Liver (tissue), 8 donors: ENCODE measurements at regions not wholly inside any gene's neighbourhood (a gene's known extent, or its start where the extent isn't known, plus 50 kb on each side); places are given as distances from the start of the nearest gene placed in this dataset.

Experiments
- DNase-seq: peaks from one replicate; pipeline ENCODE4 v3.0.0-alpha.2; 2017; ENCODE audit warnings: low spot score
- H3K27ac ChIP-seq, 2 donors: one replicate each; pipeline ENCODE4 v1.7.0; 2013; ENCODE audit warnings: inconsistent platforms in 2 of 2, low read length in 2 of 2, control low read depth in 1 of 2, low read depth in 1 of 2, mild to moderate bottlenecking in 1 of 2
- H3K27me3 ChIP-seq, 4 donors: one replicate each; pipeline versions ENCODE4 v1.6.1 to v1.7.0; 2013; ENCODE audit warnings: low read length in 3 of 4, inconsistent platforms in 1 of 4, mild to moderate bottlenecking in 1 of 4, moderate library complexity in 1 of 4; ENCODE audit not compliant: control insufficient read depth in 4 of 4, insufficient read depth in 4 of 4
- H3K36me3 ChIP-seq, 4 donors: one replicate each; pipeline versions ENCODE4 v1.6.1 to v1.7.0; 2013; ENCODE audit warnings: low read length in 3 of 4, mild to moderate bottlenecking in 3 of 4, low read depth in 1 of 4, moderate library complexity in 1 of 4; ENCODE audit not compliant: control insufficient read depth in 4 of 4, insufficient read depth in 3 of 4
- H3K4me1 ChIP-seq, 4 donors: one replicate each; pipeline versions ENCODE4 v1.6.1 to v1.7.0; 2013; ENCODE audit warnings: low read length in 3 of 4, mild to moderate bottlenecking in 3 of 4, moderate library complexity in 1 of 4; ENCODE audit not compliant: control insufficient read depth in 4 of 4, insufficient read depth in 4 of 4
- H3K4me3 ChIP-seq, 3 donors: one replicate each; pipeline versions ENCODE4 v1.6.1 to v1.7.0; 2013; ENCODE audit warnings: low read length in 3 of 3, control low read depth in 1 of 3, low read depth in 1 of 3, mild to moderate bottlenecking in 1 of 3
- H3K9ac ChIP-seq, 2 donors: one replicate each; pipeline ENCODE4 v1.7.0; 2013; ENCODE audit warnings: low read length in 2 of 2, mild to moderate bottlenecking in 2 of 2, moderate library complexity in 2 of 2, control low read depth in 1 of 2, low read depth in 1 of 2
- H3K9me3 ChIP-seq, 4 donors: one replicate each; pipeline versions ENCODE4 v1.6.1 to v1.7.0; 2013; ENCODE audit warnings: low read length in 3 of 4; ENCODE audit not compliant: control insufficient read depth in 4 of 4
- FOXA1 ChIP-seq: IDR thresholded peaks from 2 replicates; pipeline ENCODE4 v1.6.1; 2016; ENCODE audit warnings: antibody characterized with exemption
- FOXA2 ChIP-seq: IDR thresholded peaks from 2 replicates; pipeline ENCODE4 v1.6.1; 2016; ENCODE audit warnings: antibody characterized with exemption
- GABPA ChIP-seq, 2 donors: IDR thresholded peaks in 1 of 2; conservative IDR thresholded peaks in 1 of 2; 2 replicates each; pipeline ENCODE4 v1.6.1; 2016; ENCODE audit warnings: antibody characterized with exemption in 2 of 2, mild to moderate bottlenecking in 1 of 2, moderate library complexity in 1 of 2
- HNF4A ChIP-seq, 2 donors: conservative IDR thresholded peaks; 2 replicates each; pipeline ENCODE4 v1.6.1; 2016; ENCODE audit warnings: antibody characterized with exemption in 2 of 2, mild to moderate bottlenecking in 2 of 2
- HNF4G ChIP-seq: IDR thresholded peaks from 2 replicates; pipeline ENCODE4 v1.6.1; 2016; ENCODE audit warnings: antibody characterized with exemption
- JUND ChIP-seq, 2 donors: IDR thresholded peaks; 2 replicates each; pipeline ENCODE4 v1.6.1; 2016; ENCODE audit warnings: antibody characterized with exemption in 2 of 2
- NR2F2 ChIP-seq: IDR thresholded peaks from 2 replicates; pipeline ENCODE4 v1.6.1; 2016; ENCODE audit warnings: antibody characterized with exemption
- RAD21 ChIP-seq, 2 donors: IDR thresholded peaks; 2 replicates each; pipeline ENCODE4 v1.6.1; 2016; ENCODE audit warnings: antibody characterized with exemption in 2 of 2, mild to moderate bottlenecking in 2 of 2
- TAF1 ChIP-seq: conservative IDR thresholded peaks from 2 replicates; pipeline ENCODE4 v1.6.1; 2016; ENCODE audit warnings: antibody characterized with exemption, mild to moderate bottlenecking
- YY1 ChIP-seq: IDR thresholded peaks from 2 replicates; pipeline ENCODE4 v1.6.1; 2016; ENCODE audit warnings: antibody characterized with exemption, mild to moderate bottlenecking
- WGBS: extraction: QIAGEN DNeasy Blood & Tissue Kit; methylation state at CpG from one replicate; pipeline ENCODE4 v1.1.7; 2013; 5-methylcytosine and 5-hydroxymethylcytosine counted together
- TF ChIP-seq, protein P1 (sequence below): IDR thresholded peaks from 2 replicates; pipeline ENCODE4 v1.6.1; 2016; ENCODE audit warnings: antibody characterized with exemption, mild to moderate bottlenecking
- TF ChIP-seq, protein P2 (sequence below): IDR thresholded peaks from 2 replicates; pipeline ENCODE4 v1.6.1; 2016; ENCODE audit warnings: antibody characterized with exemption
- TF ChIP-seq, protein P3 (sequence below): fragments of 150-350 bp; IDR thresholded peaks from 2 replicates; pipeline ENCODE4 v1.5.1; 2017; ENCODE audit warnings: improper control_type of control experiment, low read depth, low read length; ENCODE audit not compliant: missing input control
- donor health status: healthy.
- donor health status: healthy.
- donor health status: healthy.
- donor health status: healthy.
- donor health status: healthy.

DNA sequence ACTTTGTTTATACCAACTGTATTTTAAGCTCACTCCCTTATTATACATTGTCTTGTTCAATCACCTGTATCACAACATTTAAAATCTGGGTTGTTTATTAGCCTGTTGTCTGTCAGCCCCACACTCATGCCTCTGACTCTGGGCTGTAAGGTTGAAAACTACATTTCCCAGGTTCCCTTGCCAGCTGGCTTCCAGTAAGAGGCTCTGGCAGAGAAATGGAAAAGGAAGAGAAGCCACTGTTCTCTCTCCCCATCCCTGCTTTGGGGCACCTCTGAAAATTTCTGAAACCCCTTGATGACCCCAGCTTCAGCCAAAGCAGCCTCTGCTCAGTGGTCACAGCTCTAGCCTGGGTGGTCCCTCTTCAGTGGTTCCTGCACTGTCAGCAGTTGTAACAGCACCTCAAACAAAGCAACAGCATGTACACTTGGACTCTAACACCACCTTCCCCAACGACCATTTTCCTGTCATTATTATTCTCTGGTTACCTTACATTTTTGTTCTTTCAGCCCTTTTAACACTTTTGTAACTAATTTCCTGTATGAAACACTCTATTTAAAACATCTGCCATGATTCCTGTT is 108.9 kb upstream of the LGALSL start:
- H3K36me3 ChIP-seq = no peaks in the 10 kb centered on the region
- H3K27ac ChIP-seq = no peak overlapping the region
- no peaks in the 10 kb centered on the region for H3K27me3 ChIP-seq
- H3K4me3 ChIP-seq = no peak overlapping the region
- 15% methylated on average over 1 of the region's 1 CpG for WGBS
- TF ChIP-seq HNF4A (conservative IDR thresholded peaks at IDR 0.05) = no peak
- TF ChIP-seq TAF1 = no peak
- no peak for TF ChIP-seq FOXA1
- TF ChIP-seq, protein P1, sequence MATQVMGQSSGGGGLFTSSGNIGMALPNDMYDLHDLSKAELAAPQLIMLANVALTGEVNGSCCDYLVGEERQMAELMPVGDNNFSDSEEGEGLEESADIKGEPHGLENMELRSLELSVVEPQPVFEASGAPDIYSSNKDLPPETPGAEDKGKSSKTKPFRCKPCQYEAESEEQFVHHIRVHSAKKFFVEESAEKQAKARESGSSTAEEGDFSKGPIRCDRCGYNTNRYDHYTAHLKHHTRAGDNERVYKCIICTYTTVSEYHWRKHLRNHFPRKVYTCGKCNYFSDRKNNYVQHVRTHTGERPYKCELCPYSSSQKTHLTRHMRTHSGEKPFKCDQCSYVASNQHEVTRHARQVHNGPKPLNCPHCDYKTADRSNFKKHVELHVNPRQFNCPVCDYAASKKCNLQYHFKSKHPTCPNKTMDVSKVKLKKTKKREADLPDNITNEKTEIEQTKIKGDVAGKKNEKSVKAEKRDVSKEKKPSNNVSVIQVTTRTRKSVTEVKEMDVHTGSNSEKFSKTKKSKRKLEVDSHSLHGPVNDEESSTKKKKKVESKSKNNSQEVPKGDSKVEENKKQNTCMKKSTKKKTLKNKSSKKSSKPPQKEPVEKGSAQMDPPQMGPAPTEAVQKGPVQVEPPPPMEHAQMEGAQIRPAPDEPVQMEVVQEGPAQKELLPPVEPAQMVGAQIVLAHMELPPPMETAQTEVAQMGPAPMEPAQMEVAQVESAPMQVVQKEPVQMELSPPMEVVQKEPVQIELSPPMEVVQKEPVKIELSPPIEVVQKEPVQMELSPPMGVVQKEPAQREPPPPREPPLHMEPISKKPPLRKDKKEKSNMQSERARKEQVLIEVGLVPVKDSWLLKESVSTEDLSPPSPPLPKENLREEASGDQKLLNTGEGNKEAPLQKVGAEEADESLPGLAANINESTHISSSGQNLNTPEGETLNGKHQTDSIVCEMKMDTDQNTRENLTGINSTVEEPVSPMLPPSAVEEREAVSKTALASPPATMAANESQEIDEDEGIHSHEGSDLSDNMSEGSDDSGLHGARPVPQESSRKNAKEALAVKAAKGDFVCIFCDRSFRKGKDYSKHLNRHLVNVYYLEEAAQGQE = no peak
- TF ChIP-seq, protein P2, sequence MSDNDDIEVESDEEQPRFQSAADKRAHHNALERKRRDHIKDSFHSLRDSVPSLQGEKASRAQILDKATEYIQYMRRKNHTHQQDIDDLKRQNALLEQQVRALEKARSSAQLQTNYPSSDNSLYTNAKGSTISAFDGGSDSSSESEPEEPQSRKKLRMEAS = no peak
- no peak for TF ChIP-seq HNF4G
- TF ChIP-seq FOXA2 = no peak
- TF ChIP-seq, protein P3, sequence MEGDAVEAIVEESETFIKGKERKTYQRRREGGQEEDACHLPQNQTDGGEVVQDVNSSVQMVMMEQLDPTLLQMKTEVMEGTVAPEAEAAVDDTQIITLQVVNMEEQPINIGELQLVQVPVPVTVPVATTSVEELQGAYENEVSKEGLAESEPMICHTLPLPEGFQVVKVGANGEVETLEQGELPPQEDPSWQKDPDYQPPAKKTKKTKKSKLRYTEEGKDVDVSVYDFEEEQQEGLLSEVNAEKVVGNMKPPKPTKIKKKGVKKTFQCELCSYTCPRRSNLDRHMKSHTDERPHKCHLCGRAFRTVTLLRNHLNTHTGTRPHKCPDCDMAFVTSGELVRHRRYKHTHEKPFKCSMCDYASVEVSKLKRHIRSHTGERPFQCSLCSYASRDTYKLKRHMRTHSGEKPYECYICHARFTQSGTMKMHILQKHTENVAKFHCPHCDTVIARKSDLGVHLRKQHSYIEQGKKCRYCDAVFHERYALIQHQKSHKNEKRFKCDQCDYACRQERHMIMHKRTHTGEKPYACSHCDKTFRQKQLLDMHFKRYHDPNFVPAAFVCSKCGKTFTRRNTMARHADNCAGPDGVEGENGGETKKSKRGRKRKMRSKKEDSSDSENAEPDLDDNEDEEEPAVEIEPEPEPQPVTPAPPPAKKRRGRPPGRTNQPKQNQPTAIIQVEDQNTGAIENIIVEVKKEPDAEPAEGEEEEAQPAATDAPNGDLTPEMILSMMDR = no peak
- no peak for TF ChIP-seq RAD21 (IDR thresholded peaks at IDR 0.05)
- no peak for TF ChIP-seq JUND (IDR thresholded peaks at IDR 0.05)
- no peak for TF ChIP-seq YY1
- no peak overlapping the region for H3K9ac ChIP-seq
- no peaks in the 10 kb centered on the region for H3K4me1 ChIP-seq
- no peak for DNase-seq
- no peaks in the 10 kb centered on the region for H3K9me3 ChIP-seq

DNA sequence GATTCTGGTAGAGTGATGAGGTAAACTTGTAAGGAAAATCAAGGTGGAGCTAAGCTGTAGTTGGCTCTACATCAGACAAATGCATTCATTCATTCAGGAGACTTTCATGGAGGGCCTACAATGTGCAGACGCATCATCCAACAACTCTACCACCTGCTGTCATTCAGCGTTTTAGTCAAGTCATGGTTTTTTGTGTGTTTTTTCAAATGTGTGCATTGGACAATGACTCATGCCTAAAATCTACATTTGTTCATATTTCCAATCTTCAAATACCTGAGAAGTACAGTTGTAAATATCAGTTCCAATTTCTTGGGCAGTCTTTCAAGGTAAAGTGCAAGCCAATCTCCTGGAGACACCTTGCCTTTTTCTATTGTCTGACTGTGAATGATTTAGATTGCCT is 108.0 kb upstream of the LGALSL start:
- TF ChIP-seq NR2F2 (no peak), RAD21 (IDR thresholded peaks at IDR 0.05) (no peak), GABPA (IDR thresholded peaks at IDR 0.05 in 1 of 2, conservative IDR thresholded peaks at IDR 0.05 in 1 of 2) (no peak)
- H3K36me3 ChIP-seq = no peaks in the 10 kb centered on the region
- H3K27me3 ChIP-seq = no peaks in the 10 kb centered on the region
- 98% methylated on average over 2 of the region's 2 CpGs for WGBS
- no peak overlapping the region for H3K9ac ChIP-seq
- no peak for DNase-seq
- no peaks in the 10 kb centered on the region for H3K9me3 ChIP-seq
- H3K27ac ChIP-seq = no peak overlapping the region
- no peak overlapping the region for H3K4me3 ChIP-seq
- no peaks in the 10 kb centered on the region for H3K4me1 ChIP-seq
